ENCODE measurements at regions not wholly inside any gene's neighbourhood (a gene's known extent, or its start where the extent isn't known, plus 50 kb on each side); places are given as distances from the start of the nearest gene placed in this dataset.

- TF ChIP-seq ARHGAP35 (CRISPR knock-in tag; IDR thresholded peaks at IDR 0.05; ENCODE audit: borderline replicate concordance), result no peak
- no peak for TF ChIP-seq SKI (IDR thresholded peaks at IDR 0.05; ENCODE audit: partially characterized antibody)
- no peak for TF ChIP-seq ZNF17 (CRISPR knock-in tag; IDR thresholded peaks at IDR 0.05)
- no peak for TF ChIP-seq DNMT1 (CRISPR knock-in tag; IDR thresholded peaks at IDR 0.05)
- TF ChIP-seq ZNF263 (CRISPR knock-in tag; IDR thresholded peaks at IDR 0.05), result no peak
Measured at GRCh38 chr3:31219131-31219843, 313.4 kb upstream of the STT3B start (continued).

GRCh38 chr3:31220431-31220830 lies 312.3 kb upstream of the STT3B start:
- in situ Hi-C loops (cut with HindIII; ENCODE audit: extremely low pct_ligation_motif_present, low pct_unique_long_range_greater_than_20kb), result no loop called here
- Histone ChIP-seq H4K20me1 (ENCODE audit: insufficient read depth, low read length) (no peaks in the 10 kb centered on the region), H3K9ac (ENCODE audit: insufficient read depth, low read depth, low read length) (no peak overlapping the region), H2AFZ (ENCODE audit: low read length) (no peak overlapping the region), H3K27me3 (ENCODE audit: control insufficient read depth in 1 of 2, insufficient read depth in 2 of 2, low read length in 2 of 2) (no peaks in the 10 kb centered on the region), H3K4me2 (ENCODE audit: low read depth, low read length) (no peak overlapping the region), H3K4me3 (replicated peaks in 1 of 3; ENCODE audit: insufficient read depth in 1 of 3, low read depth in 2 of 3, low read length in 3 of 3) (no peak overlapping the region), H3K36me3 (replicated peaks in 1 of 2; ENCODE audit: control insufficient read depth in 1 of 2, insufficient read depth in 2 of 2, low read length in 2 of 2) (no peaks in the 10 kb centered on the region), H3K9me3 (ENCODE audit: low read length) (no peaks in the 10 kb centered on the region), H3K4me1 (ENCODE audit: insufficient read depth, low read length) (no peaks in the 10 kb centered on the region), H3K27ac (ENCODE audit: extremely low read length, insufficient read depth, low read length) (no peak overlapping the region), H3K79me2 (ENCODE audit: insufficient read depth, low read length) (no peaks in the 10 kb centered on the region)
- FAIRE-seq (no peak), ATAC-seq (no peak), DNase-seq (ENCODE audit: low spot score) (no peak)
- CTCF ChIA-PET (ENCODE audit: low intra/inter-chr PET ratio, low total read pairs), result no interaction called here
- no TSS peak for BruUV-seq (replicated peaks)
- 86% methylated on average over 4 of the region's 4 CpGs for WGBS (ENCODE audit: low lambda C conversion rate)
- TF ChIP-seq BCL3 (CRISPR knock-in tag; IDR thresholded peaks at IDR 0.05) (no peak), ZBTB40 (IDR thresholded peaks at IDR 0.05) (no peak), ZBTB40 (CRISPR knock-in tag; IDR thresholded peaks at IDR 0.05) (no peak), SUZ12 (IDR thresholded peaks at IDR 0.05; ENCODE audit: low read depth, low read length) (no peak), MBNL3 (CRISPR knock-in tag; conservative IDR thresholded peaks at IDR 0.05) (no peak)
- POLR2A ChIA-PET, result no interaction called here
- intact Hi-C loops (cut with micrococcal nuclease; ENCODE audit: unreplicated experiment), result no loop called here

Data from HepG2 (cell line).